COLO829 (cell line): ENCODE measurements at regions not wholly inside any gene's neighbourhood (a gene's known extent, or its start where the extent isn't known, plus 50 kb on each side); places are given as distances from the start of the nearest gene placed in this dataset.

ENCODE experiments used
- DNase-seq: peaks from one replicate; pipeline ENCODE4 v3.0.0; 2012; ENCODE audit warnings: low spot score

DNA sequence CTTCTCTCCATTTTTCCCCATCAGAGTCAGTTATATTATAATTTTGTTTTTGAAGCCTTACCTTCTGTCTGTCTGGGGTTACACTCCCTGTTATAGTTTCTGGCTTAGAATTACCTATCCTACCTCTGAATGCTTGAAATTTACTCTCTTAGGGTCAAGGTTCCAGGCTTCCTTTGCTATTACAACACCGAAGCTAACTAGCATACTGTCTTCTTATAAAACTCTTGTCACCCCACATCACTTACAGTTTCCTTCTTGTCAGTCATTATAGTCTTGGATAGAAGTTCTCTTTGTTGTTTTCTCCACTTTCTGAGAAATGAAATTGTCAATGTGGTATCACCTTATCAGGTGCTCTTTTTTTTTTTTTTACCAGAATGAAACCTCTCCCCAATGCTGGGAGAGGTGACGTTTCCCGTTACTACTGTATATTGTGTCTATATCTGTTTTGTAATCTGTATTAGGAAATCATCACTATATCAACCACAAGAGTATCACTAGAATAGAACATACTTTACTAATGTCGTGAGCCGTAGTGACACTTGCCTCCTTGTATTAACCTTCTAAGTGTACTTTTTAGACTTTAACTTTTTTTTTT is 69.2 kb upstream of the PSMA6 start:
- DNase-seq = no peak

DNA sequence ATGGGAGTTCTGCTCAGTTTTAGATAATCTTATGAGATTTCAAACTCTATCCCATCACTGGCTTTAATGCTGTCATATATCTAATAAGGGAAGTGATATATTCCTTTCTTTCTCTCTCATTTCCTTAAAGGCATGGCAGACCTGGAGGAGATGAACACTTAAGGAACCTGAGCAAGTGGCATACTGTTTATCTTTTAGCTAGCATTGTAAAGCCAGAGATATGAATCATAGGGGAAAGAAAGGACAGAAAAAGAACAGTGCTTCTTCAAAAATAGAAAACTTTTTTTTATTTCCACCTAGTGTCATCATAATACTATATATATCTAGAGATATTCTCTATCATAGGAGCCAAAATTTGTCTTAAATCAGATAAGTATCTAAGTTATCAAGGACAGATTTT is 68.3 kb upstream of the PSMA6 start:
- DNase-seq = no peak

DNA sequence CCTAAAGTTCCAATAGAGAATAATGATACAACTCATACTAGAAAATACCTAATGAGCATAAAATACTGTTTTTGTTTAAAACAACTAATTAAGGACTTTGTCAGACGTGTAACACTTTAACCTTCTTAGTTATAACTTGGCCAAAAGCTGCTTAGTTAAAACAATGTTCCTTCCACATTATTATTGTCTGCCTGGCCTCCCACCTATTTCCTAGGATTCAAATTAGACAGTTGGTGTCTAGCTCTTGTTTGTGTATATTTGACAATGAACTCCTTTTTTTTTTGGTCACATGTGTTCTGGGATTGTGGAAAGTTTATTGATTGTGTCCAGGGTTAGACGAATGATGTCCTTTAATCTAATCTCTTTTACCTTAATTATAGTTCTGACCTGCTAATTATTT is 67.6 kb upstream of the PSMA6 start:
- no peak for DNase-seq

DNA sequence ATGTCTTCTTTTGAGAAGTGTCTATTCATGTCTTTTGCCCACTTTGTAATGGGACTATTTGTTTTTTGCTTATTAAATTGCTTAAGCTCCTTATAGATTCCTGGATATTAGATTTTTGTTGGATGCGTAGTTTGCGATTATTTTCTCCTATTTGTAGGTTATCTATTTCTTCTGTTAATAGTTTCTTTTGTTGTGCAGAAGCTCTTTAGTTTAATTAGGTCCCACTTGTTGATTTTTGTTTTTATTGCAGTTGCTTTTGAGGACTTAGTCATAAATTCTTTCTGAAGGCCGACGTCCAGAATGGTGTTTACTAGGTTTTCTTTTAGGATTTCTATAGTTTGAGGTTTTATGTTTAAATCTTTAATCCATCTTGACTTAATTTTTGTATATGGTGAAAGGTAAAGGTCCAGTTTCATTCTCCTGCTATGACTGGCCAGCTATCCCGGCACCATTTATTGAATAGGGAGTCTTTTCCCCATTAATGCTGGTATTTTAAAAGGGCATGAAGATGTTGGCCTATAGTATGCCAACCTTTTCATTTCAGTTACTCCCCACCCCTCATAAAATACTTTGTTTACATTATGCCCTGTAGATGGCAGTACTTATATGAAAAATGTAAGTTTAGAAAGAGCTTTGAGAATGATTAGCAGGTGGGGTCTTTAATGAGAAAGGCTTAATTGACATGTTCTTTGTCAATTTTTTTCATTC is 62.9 kb upstream of the PSMA6 start:
- DNase-seq = peak; percentile 16

DNA sequence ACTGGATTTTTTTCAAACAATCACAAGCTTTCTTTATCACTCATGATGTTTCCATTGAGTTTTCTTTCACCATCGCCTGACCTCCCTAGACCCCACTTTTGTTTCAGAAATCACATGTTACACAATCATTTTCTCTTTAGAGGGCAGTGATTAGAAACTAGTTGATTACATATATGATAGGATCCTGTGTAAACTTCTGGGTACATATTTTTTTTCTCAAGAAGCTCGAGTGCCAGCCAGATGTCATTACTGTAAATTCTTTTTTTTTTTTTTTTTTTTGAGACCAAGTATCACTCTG is 62.4 kb upstream of the PSMA6 start:
- no peak for DNase-seq

DNA sequence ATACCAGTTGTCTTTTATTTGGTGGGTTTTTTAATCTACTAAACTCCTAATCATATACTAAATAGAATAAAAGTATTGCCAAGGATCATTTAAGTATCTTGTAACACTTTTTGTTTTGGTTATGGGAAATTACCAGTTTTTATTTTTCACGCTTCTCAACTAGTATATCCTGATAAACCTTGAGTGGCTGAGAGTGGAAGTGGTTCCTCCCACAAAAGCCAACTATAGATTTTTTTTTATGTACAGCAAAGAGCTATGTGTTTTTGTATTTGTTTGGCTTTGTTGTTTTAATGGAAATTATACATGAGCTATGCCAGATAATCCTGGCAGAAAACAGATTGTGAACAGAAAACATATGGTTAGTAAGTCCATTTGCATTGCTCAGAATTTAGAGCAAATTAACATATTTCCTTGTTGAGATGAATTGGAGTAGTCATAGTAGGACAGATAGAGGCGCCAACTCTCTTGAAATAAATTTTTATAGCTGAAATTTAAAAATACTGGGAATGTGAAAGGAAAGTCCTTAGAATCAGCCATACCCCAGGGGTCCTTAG is 60.9 kb upstream of the PSMA6 start:
- DNase-seq = no peak

DNA sequence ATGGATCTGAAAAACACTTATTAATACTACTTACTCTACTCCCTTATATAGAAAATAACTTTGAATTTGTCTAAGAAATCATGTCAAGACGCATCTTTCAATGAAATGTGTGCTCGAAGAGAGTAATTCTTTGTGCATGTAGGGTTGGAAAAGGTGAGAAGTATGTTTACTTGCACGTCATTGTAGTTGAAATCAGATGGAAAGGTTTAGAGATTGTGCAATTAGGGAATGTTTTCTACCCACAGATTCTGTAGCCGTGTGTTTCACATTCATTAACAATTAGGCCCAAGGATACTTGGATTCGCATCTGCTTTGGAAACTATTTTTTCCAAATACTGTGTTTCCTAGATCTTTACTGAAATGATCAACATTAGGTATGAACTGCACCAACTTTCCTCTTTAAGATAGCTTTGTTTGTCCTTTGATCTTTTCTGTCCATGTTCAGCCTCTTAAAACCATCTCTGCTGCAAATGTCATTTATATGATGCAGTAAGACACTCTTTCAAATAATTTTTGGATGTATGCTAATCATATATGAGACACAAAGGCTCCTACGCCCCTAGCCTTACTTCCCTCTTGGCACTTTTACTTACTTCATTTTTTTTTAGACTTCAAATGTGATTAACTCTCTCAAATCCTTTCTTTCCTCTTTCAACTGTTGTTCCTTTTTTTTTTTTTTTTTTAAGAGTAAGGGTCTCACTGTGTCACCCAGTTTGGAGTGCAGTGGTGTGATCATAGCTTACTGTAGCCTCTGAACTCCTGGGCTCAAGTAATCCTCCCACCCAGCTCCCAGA is 58.0 kb upstream of the PSMA6 start:
- DNase-seq = no peak

DNA sequence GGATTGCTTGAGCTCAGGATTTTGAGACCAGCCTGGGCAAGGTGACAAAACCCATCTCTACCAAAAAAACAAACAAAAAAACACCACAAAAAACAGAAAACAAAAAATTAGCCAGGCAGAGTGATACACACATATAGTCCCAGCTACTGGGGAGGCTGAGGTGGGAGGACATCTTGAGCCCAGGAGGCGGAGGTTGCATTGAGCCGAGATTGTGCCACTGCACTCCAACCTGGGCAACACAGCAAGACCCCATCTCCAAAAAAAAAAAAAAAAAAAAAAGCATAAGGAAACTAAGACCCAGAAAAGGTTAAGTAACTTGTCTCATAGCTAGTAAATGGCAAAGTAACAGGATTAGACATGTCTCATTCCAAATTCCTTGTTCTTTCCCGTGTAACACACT is 56.3 kb upstream of the PSMA6 start:
- DNase-seq = no peak

DNA sequence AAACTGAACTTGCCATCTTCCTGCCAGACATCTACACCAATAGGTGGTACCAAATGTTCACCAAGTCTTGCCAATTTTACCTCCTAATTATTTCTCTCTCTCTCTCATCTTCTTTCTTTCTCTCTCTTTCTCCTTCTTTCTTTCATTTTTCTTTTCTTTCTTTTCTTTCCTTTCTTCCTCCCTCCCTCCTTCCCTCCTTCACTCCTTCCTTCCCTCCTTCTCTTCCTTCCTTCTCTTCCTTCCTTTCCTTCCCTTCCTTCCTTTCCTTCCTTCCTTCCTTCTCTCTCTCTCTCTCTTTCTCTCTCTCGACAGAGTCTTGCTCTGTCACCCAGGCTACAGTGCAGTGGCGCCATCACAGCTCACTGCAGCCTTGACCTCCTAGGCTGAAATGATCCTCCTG is 55.4 kb upstream of the PSMA6 start:
- no peak for DNase-seq

DNA sequence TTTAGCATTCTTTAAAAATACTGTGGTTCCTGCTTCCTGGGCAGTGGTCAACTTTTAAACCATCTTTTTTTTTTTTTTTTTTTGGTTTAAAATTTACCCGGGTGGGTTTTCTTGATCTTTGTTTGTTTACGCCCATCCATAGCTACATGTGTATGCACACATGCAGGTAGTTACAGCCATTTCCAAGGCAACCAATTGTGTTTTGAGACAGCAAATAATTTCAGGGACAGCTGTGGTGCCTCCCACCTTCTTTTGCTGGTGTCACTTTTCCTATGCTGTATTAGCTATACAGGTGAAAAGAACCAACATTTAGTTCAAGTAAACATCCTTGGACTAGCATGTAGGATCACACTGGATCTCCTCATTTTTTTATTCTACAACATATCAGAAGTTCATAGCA is 52.0 kb upstream of the PSMA6 start:
- no peak for DNase-seq
